Ishikawa (cell line): ENCODE measurements at regions not wholly inside any gene's neighbourhood (a gene's known extent, or its start where the extent isn't known, plus 50 kb on each side); places are given as distances from the start of the nearest gene placed in this dataset.

Experiments
- CEBPB ChIP-seq: IDR thresholded peaks from 2 replicates; pipeline ENCODE4 v1.6.1; 2012
- CREB1 ChIP-seq: IDR thresholded peaks from 2 replicates; pipeline ENCODE4 v1.6.1; 2012; ENCODE audit warnings: low read depth
- EGR1 ChIP-seq: IDR thresholded peaks from 2 replicates; pipeline ENCODE4 v1.6.1; 2012
- EP300 ChIP-seq: IDR thresholded peaks from 2 replicates; pipeline ENCODE4 v1.6.1; 2012; ENCODE audit warnings: borderline replicate concordance
- FOXM1 ChIP-seq: IDR thresholded peaks from 2 replicates; pipeline ENCODE4 v1.6.1; 2012; ENCODE audit warnings: low read depth, borderline replicate concordance
- MAX ChIP-seq: IDR thresholded peaks from 2 replicates; pipeline ENCODE4 v1.6.1; 2012
- NFIC ChIP-seq: IDR thresholded peaks from 2 replicates; pipeline ENCODE4 v1.6.1; 2012
- RAD21 ChIP-seq: IDR thresholded peaks from 2 replicates; pipeline ENCODE4 v1.6.1; 2012; ENCODE audit warnings: low read depth
- REST ChIP-seq: IDR thresholded peaks from 2 replicates; pipeline ENCODE4 v1.6.1; 2012; ENCODE audit warnings: low read depth, mild to moderate bottlenecking
- TAF1 ChIP-seq: IDR thresholded peaks from 2 replicates; pipeline ENCODE4 v1.6.1; 2012; ENCODE audit warnings: low read depth, mild to moderate bottlenecking
- TCF12 ChIP-seq: IDR thresholded peaks from 2 replicates; pipeline ENCODE4 v1.6.1; 2012; ENCODE audit warnings: low read depth
- TEAD4 ChIP-seq: IDR thresholded peaks from 2 replicates; pipeline ENCODE4 v1.6.1; 2012
- USF1 ChIP-seq: IDR thresholded peaks from 2 replicates; pipeline ENCODE4 v1.6.1; 2012
- YY1 ChIP-seq: IDR thresholded peaks from 2 replicates; pipeline ENCODE4 v1.6.1; 2012; ENCODE audit warnings: low read depth
- ZBTB7A ChIP-seq: IDR thresholded peaks from 2 replicates; pipeline ENCODE4 v1.6.1; 2012; ENCODE audit warnings: low read depth

GRCh38 chr13:82747958-82748357 lies 1134.3 kb downstream of the SLITRK1 start:
- no peak for TF ChIP-seq EP300
- TF ChIP-seq TCF12: no peak
- no peak for TF ChIP-seq CREB1
- no peak for TF ChIP-seq NFIC
- no peak for TF ChIP-seq TAF1
- no peak for TF ChIP-seq YY1
- TF ChIP-seq ZBTB7A: no peak
- no peak for TF ChIP-seq TEAD4
- no peak for TF ChIP-seq REST
- no peak for TF ChIP-seq MAX
- no peak for TF ChIP-seq RAD21
- TF ChIP-seq USF1: no peak

- no peak for TF ChIP-seq TCF12
- TF ChIP-seq FOXM1: no peak
- no peak for TF ChIP-seq EGR1
- TF ChIP-seq REST: no peak
- TF ChIP-seq CREB1: no peak
Measured at GRCh38 chr13:82747291-82747690, 1135.0 kb downstream of the SLITRK1 start.

- TF ChIP-seq EP300 (no peak), TEAD4 (no peak), NFIC (no peak), TCF12 (no peak), REST (no peak)
Measured at GRCh38 chr13:82740442-82740841, 1141.8 kb downstream of the SLITRK1 start.

GRCh38 chr13:82739881-82740280 lies 1142.4 kb downstream of the SLITRK1 start:
- TF ChIP-seq REST (no peak), NFIC (no peak), CREB1 (no peak), USF1 (no peak), CEBPB (no peak), TAF1 (no peak), TEAD4 (no peak), TCF12 (no peak), MAX (no peak), RAD21 (no peak; the same call in 1 of the 2 replicates), ZBTB7A (no peak), YY1 (no peak)
